ENCODE measurements at regions not wholly inside any gene's neighbourhood (a gene's known extent, or its start where the extent isn't known, plus 50 kb on each side); places are given as distances from the start of the nearest gene placed in this dataset.

DNA sequence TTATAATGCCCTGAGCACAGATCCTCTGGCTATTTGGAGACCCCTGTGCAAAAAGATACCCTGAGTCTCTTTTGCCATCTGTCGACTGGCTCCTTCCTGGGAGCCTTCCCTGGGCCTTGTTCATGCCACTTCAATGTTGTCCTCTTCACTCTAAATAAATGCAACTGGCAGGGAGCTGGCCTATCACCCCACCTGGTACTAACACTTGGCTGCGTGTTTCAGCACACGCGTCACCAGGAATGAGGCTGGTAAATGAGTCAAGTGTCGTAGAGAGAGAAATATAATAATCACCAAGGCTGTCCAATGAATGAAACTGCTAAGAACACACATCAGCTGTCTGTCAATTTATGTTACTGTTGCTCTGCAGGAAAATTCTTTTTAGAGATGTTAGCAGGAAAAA is 374.6 kb upstream of the JARID2 start:
- H3K4me2 ChIP-seq (ENCODE audit: insufficient read depth, low read length, poor library complexity, severe bottlenecking) = no peak overlapping the region
- H3K27me3 ChIP-seq (ENCODE audit: control insufficient read depth in 3 of 3, insufficient read depth in 3 of 3, low read depth in 1 of 3, low read length in 3 of 3) = no peaks in the 10 kb centered on the region
- H3K27ac ChIP-seq (replicated peaks; ENCODE audit: low read length) = no peak overlapping the region
- H3K4me1 ChIP-seq (ENCODE audit: control insufficient read depth in 2 of 2, insufficient read depth in 1 of 2, low read depth in 1 of 2, low read length in 2 of 2) = peaks cover 0 to 5% of the 10 kb centered on the region in 2 donors
- no CpG with 5 or more reads among the region's 5 CpGs for WGBS, 2 donors (ENCODE audit: extremely low coverage in 2 of 2, insufficient read length in 2 of 2, insufficient replicate concordance in 1 of 2)
- no peak for DNase-seq (ENCODE audit: low spot score)
- no peak overlapping the region for H2BK12ac ChIP-seq (ENCODE audit: low read length)
- no peak overlapping the region for H2BK5ac ChIP-seq (ENCODE audit: low read length)
- H3K23ac ChIP-seq (ENCODE audit: low read depth, low read length, poor library complexity) = no peak overlapping the region
- H3K9ac ChIP-seq (ENCODE audit: low read depth, low read length, poor library complexity) = no peak overlapping the region
- no peak overlapping the region for H2AK5ac ChIP-seq (ENCODE audit: low read depth, low read length)
- no peak overlapping the region for H4K91ac ChIP-seq (ENCODE audit: low read depth, low read length, poor library complexity)
- no peaks in the 10 kb centered on the region for H3K79me1 ChIP-seq (ENCODE audit: low read depth, low read length)
- peaks cover 0 to 1% of the 10 kb centered on the region in 2 donors for H3K9me3 ChIP-seq (replicated peaks in 1 of 2; ENCODE audit: control insufficient read depth in 2 of 2, insufficient read depth in 1 of 2, low read depth in 1 of 2, low read length in 2 of 2)
- H4K8ac ChIP-seq (ENCODE audit: low read depth, low read length) = no peak overlapping the region
- H3K18ac ChIP-seq (ENCODE audit: low read length) = peak overlapping the region; percentile 66
- no peak overlapping the region for H2BK120ac ChIP-seq (ENCODE audit: low read depth, low read length)
- H3K4me3 ChIP-seq (ENCODE audit: low read length in 2 of 2) = no peak overlapping the region
- no peak overlapping the region for H3K14ac ChIP-seq (ENCODE audit: low read length)
- no peak overlapping the region for H2AFZ ChIP-seq (ENCODE audit: low read length)
- no peaks in the 10 kb centered on the region for H3K36me3 ChIP-seq (replicated peaks in 1 of 2; ENCODE audit: control insufficient read depth in 2 of 2, insufficient read depth in 2 of 2, low read length in 2 of 2)
- H3K4ac ChIP-seq (ENCODE audit: low read length) = no peak overlapping the region
- H2BK15ac ChIP-seq (ENCODE audit: low read length) = no peak overlapping the region

GRCh38 chr6:14873101-14873500 is 372.8 kb upstream of the JARID2 start:
- no peaks in the 10 kb centered on the region for H3K79me1 ChIP-seq (ENCODE audit: low read depth, low read length)
- H2AFZ ChIP-seq (ENCODE audit: low read length) = no peak overlapping the region
- H2BK12ac ChIP-seq (ENCODE audit: low read length) = no peak overlapping the region
- no peaks in the 10 kb centered on the region for H3K36me3 ChIP-seq (replicated peaks in 1 of 2; ENCODE audit: control insufficient read depth in 2 of 2, insufficient read depth in 2 of 2, low read length in 2 of 2)
- no peak overlapping the region for H3K4ac ChIP-seq (ENCODE audit: low read length)
- H3K14ac ChIP-seq (ENCODE audit: low read length) = no peak overlapping the region
- WGBS, 2 donors (ENCODE audit: extremely low coverage in 2 of 2, insufficient read length in 2 of 2, insufficient replicate concordance in 1 of 2) = no CpG with 5 or more reads among the region's 2 CpGs
- H2AK5ac ChIP-seq (ENCODE audit: low read depth, low read length) = no peak overlapping the region
- H3K18ac ChIP-seq (ENCODE audit: low read length) = no peak overlapping the region
- H2BK120ac ChIP-seq (ENCODE audit: low read depth, low read length) = no peak overlapping the region
- no peak overlapping the region for H2BK15ac ChIP-seq (ENCODE audit: low read length)
- H3K27ac ChIP-seq (replicated peaks; ENCODE audit: low read length) = no peak overlapping the region
- no peak overlapping the region for H4K91ac ChIP-seq (ENCODE audit: low read depth, low read length, poor library complexity)
- no peak overlapping the region for H2BK5ac ChIP-seq (ENCODE audit: low read length)
- H3K4me1 ChIP-seq (ENCODE audit: control insufficient read depth in 2 of 2, insufficient read depth in 1 of 2, low read depth in 1 of 2, low read length in 2 of 2) = peaks cover 4 to 5% of the 10 kb centered on the region in 2 donors
- H3K4me3 ChIP-seq (ENCODE audit: low read length in 2 of 2) = no peak overlapping the region
- H3K9me3 ChIP-seq (replicated peaks in 1 of 2; ENCODE audit: control insufficient read depth in 2 of 2, insufficient read depth in 1 of 2, low read depth in 1 of 2, low read length in 2 of 2) = peaks cover 0 to 1% of the 10 kb centered on the region in 2 donors
- no peak overlapping the region for H3K4me2 ChIP-seq (ENCODE audit: insufficient read depth, low read length, poor library complexity, severe bottlenecking)
- no peak overlapping the region for H3K23ac ChIP-seq (ENCODE audit: low read depth, low read length, poor library complexity)
- no peak for DNase-seq (ENCODE audit: low spot score)
- H4K8ac ChIP-seq (ENCODE audit: low read depth, low read length) = no peak overlapping the region
- no peaks in the 10 kb centered on the region for H3K27me3 ChIP-seq (ENCODE audit: control insufficient read depth in 3 of 3, insufficient read depth in 3 of 3, low read depth in 1 of 3, low read length in 3 of 3)
- H3K9ac ChIP-seq (ENCODE audit: low read depth, low read length, poor library complexity) = no peak overlapping the region

- Histone ChIP-seq H3K14ac (ENCODE audit: low read length) (no peak overlapping the region), H3K4me2 (ENCODE audit: insufficient read depth, low read length, poor library complexity, severe bottlenecking) (no peak overlapping the region)
Measured at GRCh38 chr6:14873781-14874441, 372.0 kb upstream of the JARID2 start.

GRCh38 chr6:14874975-14875480 is 370.8 kb upstream of the JARID2 start:
- no peak overlapping the region for H3K9ac ChIP-seq (ENCODE audit: low read depth, low read length, poor library complexity)
- H3K18ac ChIP-seq (ENCODE audit: low read length) = no peak overlapping the region
- no peak overlapping the region for H3K14ac ChIP-seq (ENCODE audit: low read length)
- H3K4me3 ChIP-seq (ENCODE audit: low read length in 2 of 2) = no peak overlapping the region
- no peak overlapping the region for H3K4me2 ChIP-seq (ENCODE audit: insufficient read depth, low read length, poor library complexity, severe bottlenecking)
- no peak overlapping the region for H2BK15ac ChIP-seq (ENCODE audit: low read length)
- no peak overlapping the region for H3K23ac ChIP-seq (ENCODE audit: low read depth, low read length, poor library complexity)
- H4K91ac ChIP-seq (ENCODE audit: low read depth, low read length, poor library complexity) = no peak overlapping the region
- H3K36me3 ChIP-seq (replicated peaks in 1 of 2; ENCODE audit: control insufficient read depth in 2 of 2, insufficient read depth in 2 of 2, low read length in 2 of 2) = no peaks in the 10 kb centered on the region
- no peak overlapping the region for H4K8ac ChIP-seq (ENCODE audit: low read depth, low read length)
- no peak overlapping the region for H3K27ac ChIP-seq (replicated peaks; ENCODE audit: low read length)
- H2BK12ac ChIP-seq (ENCODE audit: low read length) = no peak overlapping the region
- no peak overlapping the region for H2BK120ac ChIP-seq (ENCODE audit: low read depth, low read length)
- H2AK5ac ChIP-seq (ENCODE audit: low read depth, low read length) = no peak overlapping the region
- H3K4ac ChIP-seq (ENCODE audit: low read length) = no peak overlapping the region
- DNase-seq (ENCODE audit: low spot score) = no peak
- no peaks in the 10 kb centered on the region for H3K79me1 ChIP-seq (ENCODE audit: low read depth, low read length)
- no peak overlapping the region for H2BK5ac ChIP-seq (ENCODE audit: low read length)
- no peak overlapping the region for H2AFZ ChIP-seq (ENCODE audit: low read length)
- H3K27me3 ChIP-seq (ENCODE audit: control insufficient read depth in 3 of 3, insufficient read depth in 3 of 3, low read depth in 1 of 3, low read length in 3 of 3) = no peaks in the 10 kb centered on the region
- peaks cover 4 to 6% of the 10 kb centered on the region in 2 donors for H3K4me1 ChIP-seq (ENCODE audit: control insufficient read depth in 2 of 2, insufficient read depth in 1 of 2, low read depth in 1 of 2, low read length in 2 of 2)
- no CpG with 5 or more reads among the region's 4 CpGs for WGBS, 2 donors (ENCODE audit: extremely low coverage in 2 of 2, insufficient read length in 2 of 2, insufficient replicate concordance in 1 of 2)
- peaks cover 0 to 1% of the 10 kb centered on the region in 2 donors for H3K9me3 ChIP-seq (replicated peaks in 1 of 2; ENCODE audit: control insufficient read depth in 2 of 2, insufficient read depth in 1 of 2, low read depth in 1 of 2, low read length in 2 of 2)

More at GRCh38 chr6:14873781-14874441, 372.0 kb upstream of the JARID2 start:
- Histone ChIP-seq H4K8ac (ENCODE audit: low read depth, low read length) (no peak overlapping the region), H2BK12ac (ENCODE audit: low read length) (no peak overlapping the region), H3K9me3 (replicated peaks in 1 of 2; ENCODE audit: control insufficient read depth in 2 of 2, insufficient read depth in 1 of 2, low read depth in 1 of 2, low read length in 2 of 2) (peaks cover 0 to 1% of the 10 kb centered on the region in 2 donors), H2AFZ (ENCODE audit: low read length) (no peak overlapping the region), H3K4me1 (ENCODE audit: control insufficient read depth in 2 of 2, insufficient read depth in 1 of 2, low read depth in 1 of 2, low read length in 2 of 2) (peaks cover 4% of the 10 kb centered on the region in 2 donors), H2BK120ac (ENCODE audit: low read depth, low read length) (no peak overlapping the region), H3K23ac (ENCODE audit: low read depth, low read length, poor library complexity) (no peak overlapping the region), H3K27me3 (ENCODE audit: control insufficient read depth in 3 of 3, insufficient read depth in 3 of 3, low read depth in 1 of 3, low read length in 3 of 3) (no peaks in the 10 kb centered on the region), H3K9ac (ENCODE audit: low read depth, low read length, poor library complexity) (no peak overlapping the region), H2BK5ac (ENCODE audit: low read length) (no peak overlapping the region), H4K91ac (ENCODE audit: low read depth, low read length, poor library complexity) (no peak overlapping the region), H3K4ac (ENCODE audit: low read length) (no peak overlapping the region), H3K36me3 (replicated peaks in 1 of 2; ENCODE audit: control insufficient read depth in 2 of 2, insufficient read depth in 2 of 2, low read length in 2 of 2) (no peaks in the 10 kb centered on the region), H3K4me3 (ENCODE audit: low read length in 2 of 2) (no peak overlapping the region), H3K27ac (replicated peaks; ENCODE audit: low read length) (no peak overlapping the region), H3K79me1 (ENCODE audit: low read depth, low read length) (no peaks in the 10 kb centered on the region), H2BK15ac (ENCODE audit: low read length) (no peak overlapping the region), H3K18ac (ENCODE audit: low read length) (no peak overlapping the region), H2AK5ac (ENCODE audit: low read depth, low read length) (no peak overlapping the region)
- WGBS, 2 donors (ENCODE audit: extremely low coverage in 2 of 2, insufficient read length in 2 of 2, insufficient replicate concordance in 1 of 2) = no CpG with 5 or more reads among the region's 3 CpGs
- DNase-seq (ENCODE audit: low spot score) = no peak
